MM.1S (cell line): ENCODE measurements at regions not wholly inside any gene's neighbourhood (a gene's known extent, or its start where the extent isn't known, plus 50 kb on each side); places are given as distances from the start of the nearest gene placed in this dataset.

Experiments
- DNase-seq: peaks from one replicate; pipeline ENCODE4 v3.0.0-alpha.2; 2015
- H2AFZ ChIP-seq: fragments of 300-600 bp; sonication (generic); 2 replicates; pipeline ENCODE4 v1.6.0; 2016; ENCODE audit warnings: antibody characterized with exemption, low read length
- H3F3A ChIP-seq: fragments of 300-600 bp; sonication (generic); 2 replicates; pipeline ENCODE4 v1.6.1; 2016; ENCODE audit warnings: mild to moderate bottlenecking, antibody characterized with exemption, low read length, moderate library complexity, mixed read lengths; ENCODE audit not compliant: insufficient read depth
- H3K27ac ChIP-seq: fragments of 300-600 bp; sonication (generic); 2 replicates; pipeline ENCODE4 v1.5.1; 2016; ENCODE audit warnings: mild to moderate bottlenecking, low read length
- H3K27me3 ChIP-seq: fragments of 300-600 bp; sonication (generic); replicated peaks from 2 replicates; pipeline ENCODE4 v1.6.0; 2016; ENCODE audit warnings: low read length; ENCODE audit not compliant: insufficient read depth
- H3K36me3 ChIP-seq: fragments of 300-600 bp; sonication (generic); replicated peaks from 2 replicates; pipeline ENCODE4 v1.6.1; 2016; ENCODE audit warnings: mild to moderate bottlenecking, low read length, mixed read lengths; ENCODE audit not compliant: insufficient read depth
- H3K4me1 ChIP-seq: fragments of 300-600 bp; sonication (generic); 2 replicates; pipeline ENCODE4 v1.6.1; 2016; ENCODE audit warnings: low read length, mixed read lengths
- H3K4me2 ChIP-seq: fragments of 300-600 bp; sonication (generic); 2 replicates; pipeline ENCODE4 v1.6.0; 2016; ENCODE audit warnings: low read depth, low read length
- H3K4me3 ChIP-seq: fragments of 300-600 bp; sonication (generic); 2 replicates; pipeline ENCODE4 v1.5.1; 2016; ENCODE audit warnings: low read length, mixed read lengths
- H3K79me2 ChIP-seq: fragments of 300-600 bp; sonication (generic); 2 replicates; pipeline ENCODE4 v1.6.1; 2016; ENCODE audit warnings: mixed run types, low read length, mixed read lengths
- H3K9ac ChIP-seq: fragments of 300-600 bp; sonication (generic); 2 replicates; pipeline ENCODE4 v1.6.1; 2016; ENCODE audit warnings: low read length, mixed read lengths
- H3K9me2 ChIP-seq: fragments of 300-600 bp; sonication (generic); replicated peaks from 2 replicates; pipeline ENCODE4 v1.6.1; 2016; ENCODE audit warnings: mild to moderate bottlenecking, low read length, mixed read lengths; ENCODE audit not compliant: insufficient read depth
- H3K9me3 ChIP-seq: fragments of 300-600 bp; sonication (generic); replicated peaks from 2 replicates; pipeline ENCODE4 v1.6.1; 2016; ENCODE audit warnings: mild to moderate bottlenecking, low read length, mixed read lengths; ENCODE audit not compliant: insufficient read depth
- H4K20me1 ChIP-seq: fragments of 300-600 bp; sonication (generic); 2 replicates; pipeline ENCODE4 v1.6.1; 2016; ENCODE audit warnings: mild to moderate bottlenecking, low read length, moderate library complexity, mixed read lengths; ENCODE audit not compliant: insufficient read depth
- CTCF ChIP-seq: fragments of 300-600 bp; sonication (generic); IDR thresholded peaks from 2 replicates; pipeline ENCODE4 v1.5.1; 2016; ENCODE audit warnings: antibody characterized with exemption, low read length, mixed read lengths
- EZH2 ChIP-seq: fragments of 300-600 bp; sonication (generic); optimal IDR thresholded peaks from 2 replicates; pipeline ENCODE3; 2017; ENCODE audit warnings: low read depth, mild to moderate bottlenecking, antibody characterized with exemption, low read length, mixed read lengths
- EZH2phosphoT487 ChIP-seq: fragments of 300-600 bp; sonication (generic); IDR thresholded peaks from 2 replicates; pipeline ENCODE4 v1.6.1; 2018; ENCODE audit warnings: antibody characterized with exemption, low read length

- Histone ChIP-seq H3K9me3 (no peaks in the 10 kb centered on the region), H3K79me2 (no peaks in the 10 kb centered on the region), H3K4me1 (peaks cover 12% of the 10 kb centered on the region; the same call in 1 of the 2 replicates), H3K9me2 (no peaks in the 10 kb centered on the region), H2AFZ (no peak overlapping the region), H3K9ac (no peak overlapping the region), H3K36me3 (no peaks in the 10 kb centered on the region), H3K4me3 (no peak overlapping the region), H3K27me3 (no peaks in the 10 kb centered on the region), H3F3A (0 out of 2 replicates have a peak, but pooled peaks cover 3% of the 10 kb centered on the region), H3K4me2 (no peak overlapping the region), H4K20me1 (no peaks in the 10 kb centered on the region), H3K27ac (no peak overlapping the region)
- DNase-seq: no peak
- TF ChIP-seq CTCF: no peak
- no peak for TF ChIP-seq EZH2phosphoT487
- no peak for TF ChIP-seq EZH2
Observed at GRCh38 chr14:73794146-73794545, 57.5 kb upstream of the PTGR2 start.

GRCh38 chr14:73792481-73792880 lies 59.1 kb upstream of the PTGR2 start:
- no peaks in the 10 kb centered on the region for H3K9me3 ChIP-seq
- H3K4me2 ChIP-seq: no peak overlapping the region
- H3K4me3 ChIP-seq: no peak overlapping the region
- H3K79me2 ChIP-seq: no peaks in the 10 kb centered on the region
- peaks cover 7% of the 10 kb centered on the region; the same call in 1 of the 2 replicates for H3F3A ChIP-seq
- H3K9ac ChIP-seq: no peak overlapping the region
- no peaks in the 10 kb centered on the region for H3K27me3 ChIP-seq
- H3K4me1 ChIP-seq: peaks cover 10% of the 10 kb centered on the region
- H3K27ac ChIP-seq: no peak overlapping the region
- no peaks in the 10 kb centered on the region for H3K36me3 ChIP-seq
- no peak overlapping the region for H2AFZ ChIP-seq
- TF ChIP-seq EZH2phosphoT487 (no peak), EZH2 (no peak), CTCF (no peak)
- no peak for DNase-seq
- no peaks in the 10 kb centered on the region for H3K9me2 ChIP-seq
- H4K20me1 ChIP-seq: no peaks in the 10 kb centered on the region

- Histone ChIP-seq H3K36me3 (no peaks in the 10 kb centered on the region), H4K20me1 (no peaks in the 10 kb centered on the region), H3K4me2 (no peak overlapping the region), H3K27ac (no peak overlapping the region), H3K4me1 (peaks cover 7% of the 10 kb centered on the region; the same call in 1 of the 2 replicates), H3K9ac (no peak overlapping the region), H3K79me2 (peaks cover 14% of the 10 kb centered on the region), H3K27me3 (no peaks in the 10 kb centered on the region), H3K4me3 (no peak overlapping the region), H3K9me3 (no peaks in the 10 kb centered on the region), H3F3A (peaks cover 4% of the 10 kb centered on the region; the same call in 1 of the 2 replicates), H2AFZ (no peak overlapping the region), H3K9me2 (no peaks in the 10 kb centered on the region)
- TF ChIP-seq EZH2phosphoT487 (no peak), EZH2 (no peak), CTCF (no peak)
- DNase-seq: no peak
Observed at GRCh38 chr14:73789989-73790581, 61.5 kb upstream of the PTGR2 start.
